Epithelial cell of prostate (primary cell): ENCODE measurements at regions not wholly inside any gene's neighbourhood (a gene's known extent, or its start where the extent isn't known, plus 50 kb on each side); places are given as distances from the start of the nearest gene placed in this dataset.
"Not testable (repeated sequence)": the region's sequence is repeated elsewhere in the genome, so short reads cannot be mapped to it uniquely, and the experiment has no call there.

ENCODE experiments used
- DNase-seq: peaks from one replicate; pipeline ENCODE4 v3.0.0-alpha.2; 2011; ENCODE audit warnings: low read depth, low spot score
- H3K27ac ChIP-seq: fragments of 450-650 bp; 2 replicates; pipeline ENCODE4 v1.5.1; 2017; ENCODE audit warnings: mild to moderate bottlenecking

DNA sequence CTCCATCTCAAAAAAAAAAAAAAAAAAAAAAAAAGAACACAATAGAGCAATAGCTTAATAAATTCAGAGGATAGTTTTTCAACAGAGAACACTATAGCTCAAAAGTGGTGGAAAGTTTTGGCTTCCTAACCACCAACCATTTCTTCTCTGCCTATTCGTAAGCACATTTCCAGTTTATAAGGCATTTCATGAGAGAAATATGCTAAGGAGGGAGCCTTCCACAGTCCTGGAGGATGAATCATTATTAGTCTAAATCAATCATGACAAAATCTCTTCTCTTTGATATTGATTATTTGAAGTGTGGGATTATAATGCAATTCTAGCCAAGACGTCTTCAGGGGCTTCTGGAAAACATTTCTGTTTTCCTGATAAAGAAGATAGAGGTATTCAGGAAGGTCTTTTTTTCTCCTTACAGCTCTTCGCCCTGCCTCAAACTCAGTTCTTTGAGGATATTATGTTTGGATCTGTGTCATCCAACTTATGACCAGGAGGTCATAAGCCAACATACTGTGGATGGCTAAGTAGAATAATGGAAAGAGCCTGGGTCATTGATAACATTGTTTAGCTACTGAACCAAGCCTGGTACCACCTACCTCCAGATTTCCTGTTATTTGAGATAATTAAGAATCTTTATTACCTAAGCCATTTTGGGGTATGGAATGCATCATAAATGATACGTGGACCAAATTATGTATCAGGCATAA, 207.3 kb downstream of the TRIB2 start:
- H3K27ac ChIP-seq: no peak overlapping the region
- no peak for DNase-seq

GRCh38 chr2:12926641-12927040, 209.9 kb downstream of the TRIB2 start:
- H3K27ac ChIP-seq, DNase-seq: not testable (repeated sequence)

- H3K27ac ChIP-seq: peak overlapping the region; percentile 15
- peak; percentile 39 for DNase-seq
These were observed 211.6 kb downstream of the TRIB2 start for GRCh38 chr2:12928197-12928774.

- H3K27ac ChIP-seq: peak overlapping the region; percentile 15
- peak; percentile 6 for DNase-seq
These were observed 212.2 kb downstream of the TRIB2 start for GRCh38 chr2:12928775-12929401.

- no peak overlapping the region for H3K27ac ChIP-seq
- no peak for DNase-seq
These were observed 213.0 kb downstream of the TRIB2 start for GRCh38 chr2:12929758-12930157.

DNA sequence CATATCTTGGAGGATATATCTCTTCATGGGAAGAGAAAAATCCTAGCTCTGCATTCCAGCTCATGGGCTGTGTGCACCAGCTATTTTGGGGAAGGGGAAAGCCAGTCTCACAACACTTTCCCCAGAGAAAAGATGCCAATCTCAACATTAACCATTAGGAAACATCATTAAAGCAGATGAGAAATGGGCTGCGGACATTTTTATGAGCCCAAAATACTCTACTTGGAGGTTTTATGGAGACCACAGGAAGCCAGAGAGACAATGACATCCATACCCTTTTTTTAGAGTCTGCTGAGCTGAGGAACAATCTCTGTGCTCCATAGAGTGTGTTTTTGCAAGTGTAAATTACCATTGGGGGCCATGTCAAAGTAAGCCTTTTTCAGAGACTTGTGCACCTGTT, 213.7 kb downstream of the TRIB2 start:
- DNase-seq: no peak
- no peak overlapping the region for H3K27ac ChIP-seq

GRCh38 chr2:12931186-12931844, 214.6 kb downstream of the TRIB2 start:
- H3K27ac ChIP-seq: no peak overlapping the region
- DNase-seq: no peak

DNA sequence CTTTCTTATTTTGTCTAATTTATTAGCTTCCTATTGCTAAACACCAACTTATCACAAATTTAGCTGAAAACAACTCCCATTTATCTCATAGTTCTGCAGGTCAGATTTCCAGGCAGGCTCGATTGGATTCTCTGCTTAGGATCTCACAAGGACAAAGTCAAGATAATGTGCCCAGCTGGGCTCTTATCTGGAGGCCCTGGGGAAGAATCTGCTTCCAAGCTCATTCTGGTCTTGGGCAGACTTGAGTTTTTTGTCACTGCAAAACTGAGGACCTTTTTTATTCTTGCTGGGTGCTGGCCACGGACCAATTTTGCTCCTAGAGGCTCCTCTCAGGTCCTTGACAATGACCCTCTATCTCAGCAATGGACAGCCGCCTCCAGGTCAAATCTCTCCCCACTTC, 215.5 kb downstream of the TRIB2 start:
- DNase-seq: no peak

DNA sequence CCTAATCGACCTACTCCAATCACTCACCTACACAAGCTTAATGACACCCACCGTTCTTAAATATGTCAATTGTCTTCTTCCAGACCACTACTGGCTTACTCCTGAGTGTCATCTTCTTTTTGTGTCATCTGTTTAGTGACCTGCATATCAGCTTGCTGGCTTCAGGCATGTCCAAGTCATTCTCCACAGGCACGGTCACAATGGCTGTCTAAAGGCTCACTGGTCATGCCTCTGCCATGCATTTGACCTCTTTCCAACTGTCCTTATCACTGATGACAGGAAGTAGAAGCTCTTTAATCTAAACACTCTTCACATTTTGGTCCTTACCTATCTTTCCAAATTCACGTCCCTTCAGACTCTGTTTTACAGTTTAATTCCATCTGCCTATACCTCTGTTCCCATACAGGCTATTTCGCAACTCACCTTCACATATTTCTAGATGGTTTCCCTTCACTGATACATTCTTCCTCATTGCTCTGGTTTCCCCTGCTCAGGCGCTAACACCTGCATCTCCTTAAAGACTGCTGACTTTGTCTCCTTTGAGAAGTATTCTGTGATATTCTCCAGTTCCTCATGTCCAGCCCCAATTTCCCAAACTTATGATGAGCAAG, 217.5 kb downstream of the TRIB2 start:
- H3K27ac ChIP-seq: no peak overlapping the region
- no peak for DNase-seq

More for the DNA sequence above, 215.5 kb downstream of the TRIB2 start:
- no peak overlapping the region for H3K27ac ChIP-seq

GRCh38 chr2:12935222-12935621, 218.5 kb downstream of the TRIB2 start:
- DNase-seq: no peak
- no peak overlapping the region for H3K27ac ChIP-seq

DNA sequence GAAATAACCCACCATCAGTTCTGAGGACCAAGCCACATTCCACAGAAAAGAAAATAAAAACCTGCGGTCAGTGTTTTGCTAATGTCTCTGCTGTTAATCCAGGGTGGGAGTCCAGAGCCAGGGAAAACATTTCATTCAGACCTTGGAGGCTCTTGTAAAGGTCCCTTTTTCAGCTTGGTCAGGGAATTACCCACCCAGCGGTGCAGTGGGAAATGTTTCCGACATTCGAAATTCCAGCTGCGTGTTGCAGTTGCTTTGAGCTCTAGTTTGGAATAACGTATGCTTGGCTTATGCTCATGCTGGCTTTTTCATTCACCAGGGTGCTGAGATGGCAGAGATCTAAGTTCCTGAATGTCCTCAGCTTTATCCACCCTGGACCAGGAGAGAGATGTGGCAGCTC, 219.1 kb downstream of the TRIB2 start:
- no peak overlapping the region for H3K27ac ChIP-seq
- no peak for DNase-seq

- DNase-seq: no peak
- no peak overlapping the region for H3K27ac ChIP-seq
These were observed 224.5 kb downstream of the TRIB2 start for GRCh38 chr2:12941203-12941602.

- no peak for DNase-seq
- H3K27ac ChIP-seq: no peak overlapping the region
These were observed 231.7 kb downstream of the TRIB2 start for GRCh38 chr2:12948231-12948960.

DNA sequence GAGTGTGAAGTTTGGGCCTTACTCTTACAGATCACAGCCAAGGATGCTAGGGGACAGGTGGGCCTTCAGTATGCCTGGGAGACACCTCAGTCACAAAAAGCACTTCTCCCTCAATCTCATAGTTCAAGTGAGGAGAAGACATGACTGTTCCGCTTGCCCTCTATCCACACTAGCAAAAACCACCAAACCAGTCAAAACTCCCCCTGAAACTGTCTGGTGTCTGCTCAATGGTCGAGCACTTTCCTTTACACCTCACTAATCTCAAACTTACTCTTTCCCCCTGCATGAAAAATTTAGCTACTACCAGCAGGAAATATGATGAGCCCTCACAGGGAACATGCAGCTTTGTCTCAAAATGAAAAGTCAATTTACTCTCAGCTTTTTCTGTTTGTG, 232.2 kb downstream of the TRIB2 start:
- DNase-seq: no peak
- no peak overlapping the region for H3K27ac ChIP-seq

- DNase-seq: no peak
- H3K27ac ChIP-seq: no peak overlapping the region
These were observed 232.7 kb downstream of the TRIB2 start for GRCh38 chr2:12949406-12949805.

GRCh38 chr2:12950174-12950573, 233.4 kb downstream of the TRIB2 start:
- no peak overlapping the region for H3K27ac ChIP-seq
- DNase-seq: no peak

DNA sequence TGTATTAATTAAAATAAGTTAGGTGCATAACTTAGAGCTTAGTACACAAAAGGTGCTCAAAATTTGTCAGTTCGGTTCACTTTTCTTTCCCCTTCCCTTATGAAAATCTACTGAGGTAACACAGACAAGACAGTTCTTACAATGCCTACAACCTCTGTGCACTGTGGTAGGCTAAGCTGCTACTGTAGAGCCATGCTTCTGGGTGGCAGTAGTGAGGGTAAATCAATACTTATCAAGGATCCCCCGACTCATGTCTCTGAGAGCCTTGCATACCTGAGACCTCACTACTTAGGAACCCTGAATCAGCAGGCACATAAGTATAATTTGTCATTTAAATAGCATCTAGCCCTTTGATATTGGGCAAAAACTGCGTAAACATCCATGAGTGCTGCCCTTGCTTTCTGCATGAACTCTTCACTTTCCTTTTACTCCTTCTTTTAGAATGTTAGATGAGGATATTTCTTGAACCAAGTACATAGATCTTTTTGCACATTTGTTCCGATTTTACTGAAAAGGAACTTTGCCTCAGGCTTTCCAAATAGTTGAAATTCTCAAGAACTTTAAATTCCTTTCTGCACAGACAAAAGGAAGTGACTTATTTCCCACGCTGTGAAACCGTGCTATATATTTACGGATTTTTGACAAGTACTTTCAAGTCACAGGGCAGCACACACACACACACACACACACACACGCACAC, 234.4 kb downstream of the TRIB2 start:
- H3K27ac ChIP-seq: no peak overlapping the region
- no peak for DNase-seq

DNA sequence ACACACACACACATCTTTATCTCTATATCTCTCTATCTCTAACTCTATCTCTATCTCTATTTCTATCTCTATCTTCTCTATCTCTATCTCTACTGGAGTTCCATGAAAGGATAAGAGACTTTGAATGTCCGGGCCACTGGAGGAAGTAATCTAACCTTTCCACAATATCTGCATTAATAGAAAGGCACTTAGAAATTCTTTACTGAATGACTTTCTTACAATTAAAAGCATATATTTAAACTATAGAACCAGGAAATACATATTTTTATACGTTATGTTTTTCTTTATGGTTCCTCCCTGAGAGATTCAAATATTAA, 234.9 kb downstream of the TRIB2 start:
- DNase-seq: no peak
- H3K27ac ChIP-seq: no peak overlapping the region

- DNase-seq: no peak
- no peak overlapping the region for H3K27ac ChIP-seq
These were observed 236.9 kb downstream of the TRIB2 start for GRCh38 chr2:12953596-12953995.

GRCh38 chr2:12955864-12956263, 239.1 kb downstream of the TRIB2 start:
- H3K27ac ChIP-seq: no peak overlapping the region
- no peak for DNase-seq
